Activated CD8-positive, alpha-beta memory T cell treated with anti-CD3 and anti-CD28 coated beads, Interleukin-2, amount 50 U/mL, for 24 hours (primary cell): ENCODE measurements at regions not wholly inside any gene's neighbourhood (a gene's known extent, or its start where the extent isn't known, plus 50 kb on each side); places are given as distances from the start of the nearest gene placed in this dataset.
"Not testable (repeated sequence)": the region's sequence is repeated elsewhere in the genome, so short reads cannot be mapped to it uniquely, and the experiment has no call there.

ENCODE experiments used
- DNase-seq: peaks from one replicate; pipeline ENCODE4 v3.0.0-alpha.2; 2020; ENCODE audit errors: extremely low read depth

DNA sequence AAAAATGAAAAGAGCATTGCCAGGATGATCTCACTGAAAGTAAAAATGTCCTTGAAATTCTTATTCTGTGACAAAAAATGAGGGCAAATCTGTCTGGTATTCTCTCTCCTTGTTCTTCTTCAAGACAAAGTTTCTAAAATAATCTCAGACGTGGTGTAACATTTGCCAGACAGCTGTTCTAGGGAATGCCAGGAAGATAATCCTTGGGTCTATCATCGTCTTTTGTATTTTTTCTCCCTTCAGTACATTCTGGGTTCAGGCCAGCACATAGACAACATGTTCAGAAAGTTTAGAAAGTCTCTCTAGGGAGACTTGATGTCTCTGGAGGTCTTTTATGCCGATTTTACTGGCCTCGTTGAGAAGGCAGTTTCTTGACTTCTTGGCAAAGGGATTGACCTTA lies 121.2 kb upstream of the HES1 start:
- no peak for DNase-seq

DNA sequence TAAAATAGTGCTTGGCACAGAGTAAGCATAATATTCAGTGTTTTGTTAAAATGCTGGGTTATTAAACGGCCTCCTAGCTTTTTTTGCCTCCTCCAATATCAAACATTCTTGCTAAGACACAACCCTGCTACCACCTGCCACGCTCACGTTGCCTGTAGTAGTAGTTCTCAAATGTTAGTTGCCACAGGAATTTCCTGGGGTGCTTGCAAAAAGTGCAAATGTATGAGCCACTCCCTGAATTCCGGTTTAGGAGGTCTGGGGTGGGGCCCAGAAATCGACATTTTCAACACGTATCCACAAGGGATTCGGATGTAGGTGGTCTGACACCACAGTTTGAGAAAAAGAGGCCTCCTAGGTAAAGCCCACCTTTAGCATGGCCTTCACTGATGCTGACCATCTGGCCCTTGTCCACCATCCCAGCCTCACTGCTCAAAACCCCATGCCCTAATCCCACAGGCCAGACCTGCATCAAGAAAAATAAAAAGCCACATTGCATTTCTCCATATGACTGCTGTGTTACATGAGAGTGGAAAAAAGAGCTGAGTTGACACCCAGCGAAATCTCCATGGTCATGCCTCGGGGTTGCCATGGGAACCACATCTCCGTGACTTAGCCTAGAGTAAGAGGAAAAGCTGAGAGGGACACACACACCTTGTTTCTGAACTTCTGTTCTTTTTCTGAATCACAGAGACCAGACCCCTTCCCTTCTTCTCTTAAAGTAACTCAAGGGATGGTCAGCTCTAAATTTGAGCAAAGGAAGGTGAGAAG lies 116.4 kb upstream of the HES1 start:
- no peak for DNase-seq

DNA sequence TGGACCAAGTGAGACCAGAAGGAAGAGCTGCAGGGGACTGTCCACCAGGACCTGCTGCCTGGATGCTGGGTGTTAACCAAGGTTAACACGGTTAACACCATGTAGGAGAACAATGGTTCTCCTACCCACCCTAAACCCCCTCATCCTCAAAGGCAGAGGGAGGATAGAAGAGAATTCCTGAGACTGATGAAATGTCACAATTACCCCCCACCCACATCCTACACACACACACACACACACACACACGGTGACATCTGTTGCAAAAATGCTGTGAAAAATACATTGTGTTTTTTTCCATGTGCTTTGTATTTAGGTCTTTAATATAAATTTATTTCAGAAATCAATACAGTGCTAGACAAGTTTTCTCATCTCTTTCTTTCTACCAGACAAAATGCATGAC lies 113.9 kb upstream of the HES1 start:
- DNase-seq, result no peak

- DNase-seq, result no peak
These were observed 113.1 kb upstream of the HES1 start for GRCh38 chr3:194022816-194023215.

- DNase-seq, result no peak
These were observed 112.3 kb upstream of the HES1 start for GRCh38 chr3:194023501-194024280.

DNA sequence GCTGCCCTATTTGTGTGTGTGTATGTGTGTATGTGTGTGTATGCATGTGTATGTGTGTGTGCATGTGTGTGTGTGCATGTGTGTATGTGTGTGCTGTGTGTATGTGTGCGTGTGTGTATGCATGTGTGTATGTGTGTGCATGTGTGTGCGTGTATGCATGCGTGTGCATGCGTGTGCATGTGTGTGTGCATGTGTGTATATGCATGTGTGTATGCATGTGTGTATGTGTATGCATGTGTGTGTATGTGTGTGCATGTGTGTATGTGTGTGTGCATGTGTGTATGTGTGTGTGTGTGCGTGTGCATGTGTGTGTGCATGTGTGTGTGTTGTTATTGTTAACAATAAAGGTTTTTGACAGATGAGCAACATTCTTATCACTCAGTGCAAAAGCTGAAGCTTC lies 110.8 kb upstream of the HES1 start:
- DNase-seq, result no peak

DNA sequence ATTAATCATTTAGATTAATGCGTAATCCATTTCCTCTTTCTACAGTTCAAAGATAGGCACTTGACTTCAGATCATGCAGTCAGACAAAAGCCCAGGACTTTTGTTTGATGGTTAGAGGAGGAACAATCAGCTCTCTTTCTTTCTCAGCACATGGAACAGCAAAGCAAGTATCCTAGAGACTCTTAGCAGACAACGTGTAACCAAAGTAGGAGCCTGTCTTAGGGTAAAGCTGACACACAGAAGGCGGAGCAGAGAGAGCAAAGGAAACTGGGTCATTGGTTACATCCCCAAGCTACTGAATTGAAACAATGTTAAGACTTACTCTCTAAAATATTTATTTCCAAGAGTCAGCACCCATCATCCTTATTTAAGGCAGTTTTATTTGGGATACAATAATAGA lies 110.0 kb upstream of the HES1 start:
- DNase-seq, result no peak

GRCh38 chr3:194028434-194029004 lies 107.4 kb upstream of the HES1 start:
- DNase-seq, result no peak

GRCh38 chr3:194029846-194030245 lies 106.1 kb upstream of the HES1 start:
- DNase-seq, result no peak

DNA sequence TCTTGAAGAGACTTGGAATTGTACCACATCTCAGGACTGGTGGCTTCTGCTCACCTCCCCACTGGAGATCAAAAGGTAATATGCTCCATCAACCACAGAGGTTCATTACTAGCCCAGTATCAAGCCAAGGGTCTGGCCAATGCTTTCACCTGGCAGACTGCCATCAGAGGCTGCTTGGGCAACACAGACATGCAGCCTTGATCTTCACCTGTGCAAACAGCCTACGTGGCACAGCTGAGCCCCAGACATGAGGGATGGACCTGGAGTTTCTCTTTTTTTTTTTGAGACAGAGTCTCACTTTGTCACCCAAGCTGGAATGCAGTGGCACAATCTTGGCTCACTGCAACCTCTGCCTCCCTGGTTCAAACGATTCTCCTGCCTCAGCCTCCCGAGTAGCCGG lies 105.6 kb upstream of the HES1 start:
- no peak for DNase-seq

GRCh38 chr3:194031349-194031748 lies 104.6 kb upstream of the HES1 start:
- no peak for DNase-seq

DNA sequence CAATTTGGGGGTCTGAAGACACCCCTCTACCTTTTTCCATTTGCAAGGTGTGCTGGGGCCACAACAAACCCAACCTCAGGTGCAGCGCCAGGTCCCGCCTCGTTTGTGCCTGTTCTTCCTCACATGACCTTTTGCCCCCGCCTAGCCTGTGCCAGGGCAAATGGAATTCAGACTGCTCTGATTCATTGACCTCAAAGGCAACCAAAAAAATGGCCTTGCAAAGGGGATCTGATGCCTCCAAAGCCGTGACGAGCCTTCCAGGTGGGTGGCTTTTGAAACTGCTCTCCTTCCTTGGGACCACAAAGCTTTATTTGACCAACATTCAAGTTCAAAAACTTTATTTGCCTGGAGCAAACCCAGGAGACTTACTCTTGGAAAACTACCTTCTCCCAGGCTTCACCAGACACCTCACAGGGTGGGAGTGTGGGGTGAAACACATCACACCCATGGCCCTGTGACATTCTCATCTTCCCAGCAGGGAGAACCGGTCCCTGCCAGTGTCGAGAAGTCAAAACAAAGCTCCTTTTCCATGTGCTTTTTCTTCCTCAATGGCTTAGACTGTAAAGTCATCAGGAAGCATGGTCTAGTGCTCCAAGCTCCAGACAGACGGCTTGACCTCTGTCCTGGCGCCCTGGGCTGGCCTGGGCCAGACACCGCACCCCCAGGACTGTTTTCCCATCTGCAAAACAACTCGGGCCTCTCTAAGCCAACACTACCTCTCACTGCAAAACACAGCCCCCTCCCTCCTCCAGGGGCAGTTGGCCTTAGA lies 103.9 kb upstream of the HES1 start:
- DNase-seq, result no peak

DNA sequence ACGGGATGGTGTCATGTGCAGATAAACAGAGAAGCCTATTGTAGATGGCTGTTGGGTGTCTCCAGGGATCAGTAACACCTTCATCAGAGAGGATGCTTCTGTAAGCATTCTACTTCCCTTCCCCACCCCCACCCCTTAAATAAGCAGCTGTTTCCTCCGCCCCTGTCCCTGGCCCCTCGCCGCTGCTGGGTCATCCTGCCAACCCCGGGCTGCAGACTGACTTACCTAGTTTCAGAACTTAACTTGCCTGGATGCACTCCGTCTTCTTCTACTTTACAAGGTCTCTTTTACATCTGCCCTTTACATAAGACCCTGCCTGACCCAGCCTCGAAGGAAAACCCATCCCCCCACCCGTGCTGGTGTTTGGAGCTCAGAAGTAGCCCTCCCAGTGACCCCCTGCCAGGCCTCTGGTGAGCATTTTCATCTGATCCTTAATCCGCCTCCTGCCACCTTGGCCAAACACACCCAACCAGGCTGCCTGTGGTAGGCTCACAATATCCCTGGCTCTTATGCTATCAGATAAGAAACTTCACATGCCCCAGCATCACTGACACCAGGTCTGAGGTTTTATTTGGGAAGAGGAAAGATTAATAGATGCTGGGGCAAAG lies 103.0 kb upstream of the HES1 start:
- DNase-seq, result no peak

GRCh38 chr3:194034346-194035336 lies 101.3 kb upstream of the HES1 start:
- no peak for DNase-seq

GRCh38 chr3:194035406-194036138 lies 100.4 kb upstream of the HES1 start:
- no peak for DNase-seq

GRCh38 chr3:194036842-194037241 lies 99.1 kb upstream of the HES1 start:
- DNase-seq, result no peak

GRCh38 chr3:194038346-194038745 lies 97.6 kb upstream of the HES1 start:
- not testable (repeated sequence) for DNase-seq

- DNase-seq, result no peak
These were observed 97.0 kb upstream of the HES1 start for GRCh38 chr3:194038960-194039359.

DNA sequence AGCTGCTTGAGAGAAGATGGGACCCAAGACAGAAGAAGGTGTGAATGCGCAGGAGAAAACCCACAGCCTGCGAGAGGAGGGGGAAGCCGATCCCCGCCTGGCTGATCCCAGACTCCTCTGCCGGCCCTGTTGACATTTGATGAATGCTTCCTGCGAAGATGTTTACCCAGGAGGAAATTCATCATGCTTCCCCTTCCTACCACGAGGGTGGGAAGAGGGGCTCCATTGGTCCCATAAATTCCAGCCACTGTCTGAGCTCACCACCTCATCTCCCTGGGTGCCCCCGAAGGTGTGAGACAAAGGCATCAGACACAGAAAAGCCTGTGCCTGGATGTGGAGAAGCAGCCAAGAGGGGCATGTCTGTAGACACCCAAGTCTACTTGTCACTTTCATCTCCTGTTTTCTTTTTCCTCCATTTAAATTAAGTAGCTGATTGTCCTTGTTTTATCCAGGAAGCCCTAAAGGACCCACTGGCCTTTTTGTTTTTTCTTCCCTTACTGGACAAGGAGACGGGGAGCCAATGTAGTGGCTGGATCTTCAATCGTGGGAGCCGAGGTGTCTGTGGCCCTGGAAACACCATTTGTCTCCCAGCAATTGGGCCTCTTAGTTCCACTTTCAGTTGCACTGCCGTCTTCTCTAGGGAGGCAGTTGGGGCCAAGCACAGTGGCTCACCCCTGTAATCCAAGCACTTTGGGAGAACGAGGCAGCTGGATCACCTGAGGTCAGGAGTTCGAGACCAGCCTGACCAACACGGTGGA lies 95.3 kb upstream of the HES1 start:
- no peak for DNase-seq
